Stimulated activated naive CD8-positive, alpha-beta T cell treated with anti-CD3 and anti-CD28 coated beads, Interleukin-15, Interleukin-2, amounts not matched to agents 100 U/mL and 50 U/mL, for 24 hours (primary cell): ENCODE measurements at regions not wholly inside any gene's neighbourhood (a gene's known extent, or its start where the extent isn't known, plus 50 kb on each side); places are given as distances from the start of the nearest gene placed in this dataset.

Experiments
- ATAC-seq: fragments of 150-1000 bp; cut with Tn5 transposase; one replicate; pipeline ENCODE4 v1.10.0; 2021
- DNase-seq: peaks from one replicate; pipeline ENCODE4 v3.0.0; 2021

DNA sequence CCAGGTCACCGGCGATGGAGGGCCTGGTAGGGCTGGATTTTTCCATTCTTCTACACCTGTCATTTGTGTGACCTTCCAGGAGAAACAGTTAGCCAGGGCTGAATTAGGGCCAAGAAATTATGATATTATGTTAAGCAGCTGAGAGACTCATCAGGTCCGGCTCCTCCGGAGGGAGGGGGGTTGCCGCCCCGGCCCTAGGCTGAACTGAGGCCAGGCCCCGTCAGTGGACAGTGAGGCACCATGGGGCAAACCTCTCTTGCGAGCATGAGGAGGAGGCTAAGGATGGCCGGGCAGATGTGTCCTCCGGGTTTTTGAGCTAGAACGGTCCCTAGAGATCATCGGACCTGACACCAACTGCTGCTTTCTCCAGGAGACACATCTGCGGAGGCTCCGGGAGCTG lies 150.1 kb downstream of the SOX11 start:
- no peak for ATAC-seq
- no peak for DNase-seq

DNA sequence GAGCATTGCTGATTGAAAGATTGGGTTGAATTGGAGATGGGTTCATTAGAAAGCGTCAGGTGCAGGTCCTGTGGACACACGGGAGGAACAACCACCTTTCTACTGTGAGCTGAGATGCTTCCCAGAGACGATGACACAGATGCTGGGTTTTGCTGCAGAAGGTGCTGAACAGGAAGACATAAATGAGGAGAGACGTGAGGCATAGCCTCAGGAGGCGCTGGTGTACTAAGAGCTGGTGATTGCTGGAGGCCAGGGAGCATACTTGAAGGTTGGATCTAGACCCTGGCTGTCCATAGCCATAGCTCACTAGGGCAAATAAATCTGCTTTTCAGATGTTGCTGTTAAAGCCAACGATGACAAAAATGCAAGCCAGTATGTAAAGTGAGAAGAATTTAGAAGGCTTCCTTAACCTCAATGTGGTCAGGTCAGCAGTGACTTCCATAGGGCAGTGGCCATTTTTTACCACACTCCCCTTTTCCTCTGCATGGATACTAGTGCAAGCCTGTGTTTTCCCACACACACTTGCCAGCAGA lies 153.7 kb downstream of the SOX11 start:
- ATAC-seq = no peak
- no peak for DNase-seq

DNA sequence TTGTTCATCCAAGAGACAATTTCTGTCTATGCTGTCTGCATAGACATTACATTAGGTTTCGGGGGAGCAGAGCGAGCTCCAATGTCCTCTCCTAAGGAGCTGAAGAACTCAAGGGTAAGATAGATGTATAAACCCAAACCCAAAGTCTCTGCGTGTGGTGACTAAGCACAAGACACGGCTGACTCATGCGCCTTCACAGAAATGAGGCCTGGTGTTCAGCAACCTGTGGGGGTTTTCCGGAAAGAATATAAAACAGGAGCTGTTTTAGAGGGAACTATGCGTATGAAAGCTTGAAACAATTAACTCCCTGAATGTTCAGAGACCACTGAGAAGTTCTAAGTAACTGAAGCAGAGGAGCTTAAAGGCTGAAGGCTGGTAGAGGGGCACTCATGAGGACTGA lies 154.7 kb downstream of the SOX11 start:
- no peak for DNase-seq
- ATAC-seq = no peak

GRCh38 chr2:5849562-5849961 lies 157.4 kb downstream of the SOX11 start:
- no peak for DNase-seq
- ATAC-seq = no peak

GRCh38 chr2:5851410-5851809 lies 159.2 kb downstream of the SOX11 start:
- DNase-seq = no peak
- no peak for ATAC-seq

DNA sequence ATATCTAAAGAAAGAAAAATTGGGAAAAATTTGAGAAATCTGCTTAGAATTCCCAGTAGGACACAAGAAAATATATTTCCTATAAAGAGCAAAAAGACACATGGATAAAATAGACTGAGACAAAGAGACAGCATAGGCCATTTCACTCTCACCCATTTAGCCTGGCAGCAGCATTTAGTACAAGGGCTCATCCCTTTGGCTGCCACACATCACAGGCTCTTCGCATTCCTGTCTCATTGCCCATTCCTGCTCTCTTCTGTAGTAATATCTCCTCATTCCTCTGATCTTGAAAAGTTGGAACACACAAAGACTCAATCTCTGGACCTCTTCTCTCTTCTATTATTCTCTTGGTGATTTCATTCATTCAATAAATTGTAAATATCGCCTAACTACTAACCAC lies 162.6 kb downstream of the SOX11 start:
- DNase-seq (no peak), ATAC-seq (no peak)

DNA sequence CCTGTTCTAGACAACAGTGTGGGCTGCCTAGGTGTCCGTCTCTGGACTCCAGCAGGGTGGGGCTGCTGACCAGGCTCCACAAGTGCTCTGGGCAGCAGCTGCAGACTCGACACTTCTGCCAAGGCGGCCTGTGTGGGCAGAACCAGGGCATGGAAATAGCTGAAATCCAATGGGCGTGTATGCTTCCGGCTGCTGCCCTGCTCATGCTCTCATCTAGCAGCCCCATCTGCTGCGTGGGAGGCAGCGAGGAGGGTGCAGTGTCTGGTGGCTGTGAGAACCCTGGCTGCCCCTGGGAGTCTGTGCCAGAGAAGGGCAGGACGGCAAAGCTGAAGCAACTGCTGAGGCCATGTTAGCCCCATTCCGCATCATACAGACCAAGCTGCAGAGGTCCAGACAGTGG lies 174.9 kb downstream of the SOX11 start:
- DNase-seq (no peak), ATAC-seq (no peak)

DNA sequence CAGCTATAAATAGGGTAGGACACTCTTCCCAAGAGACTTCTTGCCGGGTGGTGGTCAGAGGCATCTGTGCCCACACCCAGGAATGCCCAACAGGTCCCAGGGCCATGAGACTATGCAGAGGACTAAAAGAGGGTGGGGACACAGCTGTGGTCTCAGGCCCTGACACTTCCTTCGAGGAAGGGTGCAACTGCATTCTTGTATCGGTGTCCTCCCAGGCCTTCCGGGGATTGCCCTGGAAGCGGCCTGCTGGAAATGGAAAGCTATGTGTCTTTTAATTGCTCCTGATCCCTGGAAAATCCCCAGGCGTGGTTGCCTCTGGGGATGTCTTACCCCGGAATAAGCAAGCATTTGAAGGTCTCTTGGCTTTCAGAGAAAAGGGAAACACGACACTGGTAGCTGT lies 176.7 kb downstream of the SOX11 start:
- DNase-seq (no peak), ATAC-seq (no peak)

DNA sequence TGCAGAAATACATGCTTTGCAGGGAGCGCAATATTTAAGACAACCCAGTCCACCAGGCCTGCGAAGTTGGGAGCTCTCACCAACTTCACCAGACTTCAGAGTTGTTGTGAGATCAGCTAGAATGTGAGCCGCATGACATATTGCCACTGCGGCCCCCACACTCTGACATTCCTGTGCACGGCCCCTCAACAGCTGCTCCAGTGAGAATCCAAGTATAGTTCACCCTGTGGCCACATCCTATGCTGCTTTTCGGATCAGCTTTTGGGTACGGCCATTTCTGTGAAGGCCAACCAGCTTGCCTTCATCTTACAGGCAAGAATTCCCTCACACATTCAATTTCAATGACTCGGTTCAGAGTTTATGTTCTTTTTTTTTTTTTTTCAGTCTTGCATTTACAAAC lies 177.8 kb downstream of the SOX11 start:
- DNase-seq = no peak
- no peak for ATAC-seq

- ATAC-seq = no peak
- no peak for DNase-seq
These were observed 185.2 kb downstream of the SOX11 start for GRCh38 chr2:5877360-5877759.

- ATAC-seq = no peak
These were observed 193.4 kb downstream of the SOX11 start for GRCh38 chr2:5885451-5886173.

GRCh38 chr2:5886462-5886861 lies 194.3 kb downstream of the SOX11 start:
- ATAC-seq = no peak

More at GRCh38 chr2:5885451-5886173, 193.4 kb downstream of the SOX11 start:
- no peak for DNase-seq

DNA sequence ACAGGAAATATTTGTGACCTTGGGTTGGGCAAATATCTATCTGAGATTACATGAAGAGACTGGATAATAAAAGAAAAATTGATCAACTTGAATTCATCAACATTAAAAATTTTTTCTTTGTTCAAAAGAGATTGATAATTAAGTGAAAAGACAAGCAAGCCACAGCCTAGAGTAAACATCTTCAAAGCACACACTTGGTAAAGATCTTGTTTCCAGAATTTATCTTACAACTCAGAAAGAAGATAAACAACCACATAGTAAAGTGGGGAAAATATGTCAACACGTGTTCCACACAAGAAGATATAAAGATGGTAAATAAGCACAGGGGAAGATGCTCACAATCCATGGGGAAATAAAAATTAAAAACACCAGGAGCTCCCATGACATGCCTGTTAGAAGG lies 195.9 kb downstream of the SOX11 start:
- DNase-seq (no peak), ATAC-seq (no peak)

More at GRCh38 chr2:5886462-5886861, 194.3 kb downstream of the SOX11 start:
- no peak for DNase-seq

DNA sequence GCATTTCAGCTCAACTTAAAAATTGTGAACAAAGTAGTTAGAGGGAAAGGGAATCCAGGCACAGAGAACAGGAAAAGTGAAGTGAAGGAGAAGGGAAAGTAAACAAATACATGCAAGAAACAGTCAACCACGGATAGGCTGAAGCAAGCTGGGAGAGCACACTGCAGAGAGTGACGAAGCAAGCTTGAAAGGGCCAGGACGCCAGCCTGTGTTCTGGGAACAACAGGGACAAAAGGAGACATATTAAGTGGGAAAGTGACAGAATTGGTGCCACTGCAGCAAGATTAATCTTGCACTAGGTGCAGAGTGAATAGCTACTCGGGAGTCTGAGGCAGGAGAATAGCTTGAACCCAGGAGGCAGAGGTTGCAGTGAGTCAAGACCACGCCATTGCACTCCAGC lies 197.3 kb downstream of the SOX11 start:
- no peak for ATAC-seq
- DNase-seq = no peak

GRCh38 chr2:5894355-5894754 lies 202.2 kb downstream of the SOX11 start:
- ATAC-seq = no peak
- DNase-seq = no peak

GRCh38 chr2:5895284-5895683 lies 203.1 kb downstream of the SOX11 start:
- no peak for ATAC-seq
- DNase-seq = no peak

DNA sequence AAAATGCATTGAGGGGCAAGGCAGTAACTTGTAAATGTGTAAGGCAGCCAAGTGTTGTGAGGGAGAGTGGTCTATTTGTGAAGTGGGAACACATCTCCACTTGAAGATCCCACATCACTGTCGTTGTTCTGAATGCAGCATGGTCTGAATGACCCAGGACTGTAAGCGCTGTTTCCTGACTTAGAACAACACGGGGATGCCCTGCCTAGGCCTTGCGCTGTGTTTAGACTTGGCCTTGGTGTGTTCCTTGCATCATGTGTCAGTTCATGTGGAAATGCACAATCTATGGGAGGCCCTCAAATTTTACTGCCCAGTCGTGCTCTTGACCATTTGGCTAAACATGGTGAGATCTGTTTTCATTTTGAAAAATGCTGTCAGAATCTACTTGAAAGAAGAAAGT lies 205.1 kb downstream of the SOX11 start:
- DNase-seq (no peak), ATAC-seq (no peak)

DNA sequence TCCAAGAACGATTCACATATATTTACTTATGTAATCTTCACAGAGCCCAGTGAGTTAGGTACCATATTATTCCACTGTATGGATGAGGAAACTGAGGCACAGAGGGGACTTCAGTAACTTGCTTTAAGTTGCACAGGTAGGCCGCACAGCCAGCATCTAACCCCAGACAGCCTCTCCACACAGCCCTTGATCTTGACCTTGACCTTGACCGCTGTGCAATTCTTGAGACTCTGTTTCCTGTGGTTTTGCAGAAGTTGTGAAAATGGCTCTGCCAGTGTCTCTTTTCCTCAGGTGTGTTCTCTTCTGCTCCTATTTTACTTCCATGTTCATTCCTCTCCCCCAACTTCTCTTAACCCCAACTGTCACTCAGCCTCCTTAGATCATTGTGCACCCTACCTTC lies 206.5 kb downstream of the SOX11 start:
- DNase-seq (no peak), ATAC-seq (no peak)

DNA sequence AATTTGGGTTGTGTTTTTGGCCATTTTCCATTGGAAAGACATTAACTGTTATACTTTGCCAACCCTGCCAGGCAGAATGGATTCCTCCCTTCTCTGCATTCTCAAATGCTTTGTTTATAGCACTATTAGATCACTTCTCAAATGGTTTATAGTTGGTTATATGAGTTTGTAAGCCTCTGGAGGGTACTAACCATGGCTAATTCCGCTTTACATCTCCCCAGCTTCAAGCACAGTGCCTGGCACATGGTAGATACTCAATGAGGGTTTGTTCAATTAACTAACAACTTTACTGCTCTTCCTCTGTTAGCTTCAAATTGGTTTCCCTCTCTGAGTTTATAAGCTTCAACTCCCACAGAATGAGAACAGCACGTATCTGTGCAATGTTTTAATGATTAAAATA lies 213.5 kb downstream of the SOX11 start:
- ATAC-seq (no peak), DNase-seq (no peak)

DNA sequence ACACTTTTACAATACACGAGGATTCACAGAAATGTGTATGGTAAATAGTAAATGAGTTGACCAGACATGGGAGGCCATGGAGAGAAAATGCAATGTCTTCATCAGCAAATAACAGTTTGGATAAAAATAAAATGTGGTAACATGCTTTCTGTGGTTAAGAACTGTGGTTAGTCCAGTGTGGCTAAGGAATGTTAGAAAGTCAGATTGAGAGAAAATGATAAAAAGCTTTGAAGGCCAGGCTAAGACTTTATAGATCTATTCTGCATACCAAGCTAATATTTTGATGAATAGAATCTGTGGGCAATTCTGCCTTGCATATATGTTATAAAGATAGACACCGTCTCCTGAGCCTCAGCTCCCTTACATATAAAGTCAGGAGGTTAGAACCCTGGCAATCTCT lies 215.9 kb downstream of the SOX11 start:
- ATAC-seq (no peak), DNase-seq (no peak)

- ATAC-seq (no peak), DNase-seq (no peak)
These were observed 219.5 kb downstream of the SOX11 start for GRCh38 chr2:5911718-5912117.

GRCh38 chr2:5913711-5914395 lies 221.7 kb downstream of the SOX11 start:
- DNase-seq = no peak
- ATAC-seq = no peak

GRCh38 chr2:5914811-5915611 lies 222.8 kb downstream of the SOX11 start:
- ATAC-seq (no peak), DNase-seq (no peak)
